ENCODE measurements at regions not wholly inside any gene's neighbourhood (a gene's known extent, or its start where the extent isn't known, plus 50 kb on each side); places are given as distances from the start of the nearest gene placed in this dataset.

- Histone ChIP-seq H3K9me3 (ENCODE audit: control extremely low read depth in 1 of 3, control insufficient read depth in 2 of 3, insufficient read depth in 1 of 3, low read length in 2 of 3) (no peaks in the 10 kb centered on the region), H4K20me1 (ENCODE audit: control insufficient read depth, insufficient read depth, low read length, poor library complexity, severe bottlenecking) (no peaks in the 10 kb centered on the region), H2AFZ (ENCODE audit: insufficient read depth, low read depth, low read length, poor library complexity, severe bottlenecking) (no peak overlapping the region), H3K9ac (ENCODE audit: low read length) (no peak overlapping the region), H3K27ac (ENCODE audit: low read length in 2 of 2) (no peak overlapping the region), H3K4me1 (ENCODE audit: control insufficient read depth in 2 of 2, insufficient read depth in 2 of 2, low read length in 2 of 2) (no peaks in the 10 kb centered on the region), H3K4me3 (ENCODE audit: control extremely low read depth in 1 of 5, extremely low read depth in 1 of 5, insufficient read depth in 1 of 5, low read depth in 2 of 5, low read length in 4 of 5) (no peak overlapping the region), H3K4me2 (replicated peaks; ENCODE audit: low read depth, low read length, poor library complexity, severe bottlenecking) (no peak overlapping the region), H3K36me3 (replicated peaks in 1 of 2; ENCODE audit: control extremely low read depth in 1 of 2, control insufficient read depth in 1 of 2, extremely low read depth in 1 of 2, insufficient read depth in 2 of 2, low read length in 1 of 2) (no peaks in the 10 kb centered on the region), H3K79me2 (ENCODE audit: control insufficient read depth, insufficient read depth, low read length) (no peaks in the 10 kb centered on the region), H3K27me3 (replicated peaks in 1 of 4; ENCODE audit: control extremely low read depth in 1 of 4, control insufficient read depth in 3 of 4, insufficient read depth in 4 of 4, low read length in 3 of 4) (no peaks in the 10 kb centered on the region)
- no peaks in the 10 kb centered on the region for H3K27me3 Mint-ChIP-seq
- DNase-seq (no peak), ATAC-seq (ENCODE audit: low read depth) (no peak)
- intact Hi-C loops (cut with micrococcal nuclease), result no loop called here
- CTCF ChIA-PET, result no interaction called here
- no peak for TF ChIP-seq CTCF (IDR thresholded peaks at IDR 0.05)
- no peak for TF ChIP-seq EZH2 (IDR thresholded peaks at IDR 0.05; ENCODE audit: borderline replicate concordance, insufficient read depth, low read depth, low read length, poor library complexity, severe bottlenecking)
- WGBS (ENCODE audit: insufficient coverage), result 13% methylated on average over 1 of the region's 2 CpGs
- H3K4me1 Mint-ChIP-seq, result no peaks in the 10 kb centered on the region
- POLR2A ChIA-PET, result no interaction called here
- no peaks in the 10 kb centered on the region for H3K9me3 Mint-ChIP-seq (ENCODE audit: insufficient read depth)
- no peak overlapping the region for H3K4me3 Mint-ChIP-seq
- no peak overlapping the region for H3K27ac Mint-ChIP-seq
These were observed 295.6 kb downstream of the ZBBX start for GRCh38 chr3:167084545-167084944.

GRCh38 chr3:167078070-167078622, 302.0 kb downstream of the ZBBX start:
- H3K4me1 ChIP-seq (ENCODE audit: control insufficient read depth in 2 of 2, insufficient read depth in 2 of 2, low read length in 2 of 2), result no peaks in the 10 kb centered on the region
- H4K20me1 ChIP-seq (ENCODE audit: control insufficient read depth, insufficient read depth, low read length, poor library complexity, severe bottlenecking), result no peaks in the 10 kb centered on the region
- ChIA-PET POLR2A (no interaction called here), CTCF (no interaction called here)
- no peaks in the 10 kb centered on the region for H3K27me3 Mint-ChIP-seq
- H3K36me3 ChIP-seq (replicated peaks in 1 of 2; ENCODE audit: control extremely low read depth in 1 of 2, control insufficient read depth in 1 of 2, extremely low read depth in 1 of 2, insufficient read depth in 2 of 2, low read length in 1 of 2), result no peaks in the 10 kb centered on the region
- H3K4me3 ChIP-seq (ENCODE audit: control extremely low read depth in 1 of 5, extremely low read depth in 1 of 5, insufficient read depth in 1 of 5, low read depth in 2 of 5, low read length in 4 of 5), result no peak overlapping the region
- H3K4me2 ChIP-seq (replicated peaks; ENCODE audit: low read depth, low read length, poor library complexity, severe bottlenecking), result no peak overlapping the region
- no peak for DNase-seq
- no peaks in the 10 kb centered on the region for H3K79me2 ChIP-seq (ENCODE audit: control insufficient read depth, insufficient read depth, low read length)
- intact Hi-C loops (cut with micrococcal nuclease), result no loop called here
- ATAC-seq (ENCODE audit: low read depth), result no peak
- no peaks in the 10 kb centered on the region for H3K9me3 Mint-ChIP-seq (ENCODE audit: insufficient read depth)
- no peak overlapping the region for H3K27ac Mint-ChIP-seq
- H2AFZ ChIP-seq (ENCODE audit: insufficient read depth, low read depth, low read length, poor library complexity, severe bottlenecking), result no peak overlapping the region
- no peak overlapping the region for H3K4me3 Mint-ChIP-seq
- no peak for TF ChIP-seq EZH2 (IDR thresholded peaks at IDR 0.05; ENCODE audit: borderline replicate concordance, insufficient read depth, low read depth, low read length, poor library complexity, severe bottlenecking)
- no peak for TF ChIP-seq CTCF (IDR thresholded peaks at IDR 0.05)
- H3K4me1 Mint-ChIP-seq, result no peaks in the 10 kb centered on the region
- H3K9me3 ChIP-seq (ENCODE audit: control extremely low read depth in 1 of 3, control insufficient read depth in 2 of 3, insufficient read depth in 1 of 3, low read length in 2 of 3), result no peaks in the 10 kb centered on the region
- no peak overlapping the region for H3K27ac ChIP-seq (ENCODE audit: low read length in 2 of 2)
- H3K9ac ChIP-seq (ENCODE audit: low read length), result no peak overlapping the region
- H3K27me3 ChIP-seq (replicated peaks in 1 of 4; ENCODE audit: control extremely low read depth in 1 of 4, control insufficient read depth in 3 of 4, insufficient read depth in 4 of 4, low read length in 3 of 4), result no peaks in the 10 kb centered on the region
- 64% methylated on average over 4 of the region's 7 CpGs for WGBS (ENCODE audit: insufficient coverage)
